Type B pancreatic cell (in vitro differentiated cells): ENCODE measurements at regions not wholly inside any gene's neighbourhood (a gene's known extent, or its start where the extent isn't known, plus 50 kb on each side); places are given as distances from the start of the nearest gene placed in this dataset.

Source experiments
- DNase-seq: peaks from one replicate; pipeline ENCODE4 v3.0.0; 2021; ENCODE audit warnings: mixed read lengths; ENCODE audit not compliant: unreplicated experiment; ENCODE audit errors: extremely low spot score
- H3K27ac Mint-ChIP-seq: 2 replicates; pipeline ENCODE4 v1.8.0; 2021; ENCODE audit warnings: mild to moderate bottlenecking, mixed read lengths
- H3K27me3 Mint-ChIP-seq: 2 replicates; pipeline ENCODE4 v1.8.0; 2021; ENCODE audit warnings: mixed read lengths
- H3K36me3 Mint-ChIP-seq: 2 replicates; pipeline ENCODE4 v1.8.0; 2021; ENCODE audit warnings: mixed read lengths
- H3K4me1 Mint-ChIP-seq: one replicate; pipeline ENCODE4 v1.8.0; 2021; ENCODE audit warnings: mixed read lengths; ENCODE audit not compliant: unreplicated experiment
- H3K4me3 Mint-ChIP-seq: 2 replicates; pipeline ENCODE4 v1.8.0; 2021; ENCODE audit warnings: mild to moderate bottlenecking, mixed read lengths
- H3K9me3 Mint-ChIP-seq: 2 replicates; pipeline ENCODE4 v1.8.0; 2021; ENCODE audit warnings: mixed read lengths
- TF ChIP-seq, protein P1 (sequence below): fragments of 200-600 bp; sonication (generic); conservative IDR thresholded peaks from 2 replicates; pipeline ENCODE4 v1.5.0; 2021; ENCODE audit warnings: antibody characterized with exemption, mild to moderate bottlenecking

- Mint-ChIP-seq H3K9me3 (peaks cover 4% of the 10 kb centered on the region), H3K27ac (no peak overlapping the region), H3K27me3 (no peaks in the 10 kb centered on the region), H3K4me1 (peaks cover 5% of the 10 kb centered on the region), H3K4me3 (no peak overlapping the region), H3K36me3 (no peaks in the 10 kb centered on the region)
- DNase-seq: no peak
- TF ChIP-seq, protein P1, sequence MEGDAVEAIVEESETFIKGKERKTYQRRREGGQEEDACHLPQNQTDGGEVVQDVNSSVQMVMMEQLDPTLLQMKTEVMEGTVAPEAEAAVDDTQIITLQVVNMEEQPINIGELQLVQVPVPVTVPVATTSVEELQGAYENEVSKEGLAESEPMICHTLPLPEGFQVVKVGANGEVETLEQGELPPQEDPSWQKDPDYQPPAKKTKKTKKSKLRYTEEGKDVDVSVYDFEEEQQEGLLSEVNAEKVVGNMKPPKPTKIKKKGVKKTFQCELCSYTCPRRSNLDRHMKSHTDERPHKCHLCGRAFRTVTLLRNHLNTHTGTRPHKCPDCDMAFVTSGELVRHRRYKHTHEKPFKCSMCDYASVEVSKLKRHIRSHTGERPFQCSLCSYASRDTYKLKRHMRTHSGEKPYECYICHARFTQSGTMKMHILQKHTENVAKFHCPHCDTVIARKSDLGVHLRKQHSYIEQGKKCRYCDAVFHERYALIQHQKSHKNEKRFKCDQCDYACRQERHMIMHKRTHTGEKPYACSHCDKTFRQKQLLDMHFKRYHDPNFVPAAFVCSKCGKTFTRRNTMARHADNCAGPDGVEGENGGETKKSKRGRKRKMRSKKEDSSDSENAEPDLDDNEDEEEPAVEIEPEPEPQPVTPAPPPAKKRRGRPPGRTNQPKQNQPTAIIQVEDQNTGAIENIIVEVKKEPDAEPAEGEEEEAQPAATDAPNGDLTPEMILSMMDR: no peak
These were observed 424.4 kb upstream of the TBX3 start for GRCh38 chr12:115108129-115109100.

DNA sequence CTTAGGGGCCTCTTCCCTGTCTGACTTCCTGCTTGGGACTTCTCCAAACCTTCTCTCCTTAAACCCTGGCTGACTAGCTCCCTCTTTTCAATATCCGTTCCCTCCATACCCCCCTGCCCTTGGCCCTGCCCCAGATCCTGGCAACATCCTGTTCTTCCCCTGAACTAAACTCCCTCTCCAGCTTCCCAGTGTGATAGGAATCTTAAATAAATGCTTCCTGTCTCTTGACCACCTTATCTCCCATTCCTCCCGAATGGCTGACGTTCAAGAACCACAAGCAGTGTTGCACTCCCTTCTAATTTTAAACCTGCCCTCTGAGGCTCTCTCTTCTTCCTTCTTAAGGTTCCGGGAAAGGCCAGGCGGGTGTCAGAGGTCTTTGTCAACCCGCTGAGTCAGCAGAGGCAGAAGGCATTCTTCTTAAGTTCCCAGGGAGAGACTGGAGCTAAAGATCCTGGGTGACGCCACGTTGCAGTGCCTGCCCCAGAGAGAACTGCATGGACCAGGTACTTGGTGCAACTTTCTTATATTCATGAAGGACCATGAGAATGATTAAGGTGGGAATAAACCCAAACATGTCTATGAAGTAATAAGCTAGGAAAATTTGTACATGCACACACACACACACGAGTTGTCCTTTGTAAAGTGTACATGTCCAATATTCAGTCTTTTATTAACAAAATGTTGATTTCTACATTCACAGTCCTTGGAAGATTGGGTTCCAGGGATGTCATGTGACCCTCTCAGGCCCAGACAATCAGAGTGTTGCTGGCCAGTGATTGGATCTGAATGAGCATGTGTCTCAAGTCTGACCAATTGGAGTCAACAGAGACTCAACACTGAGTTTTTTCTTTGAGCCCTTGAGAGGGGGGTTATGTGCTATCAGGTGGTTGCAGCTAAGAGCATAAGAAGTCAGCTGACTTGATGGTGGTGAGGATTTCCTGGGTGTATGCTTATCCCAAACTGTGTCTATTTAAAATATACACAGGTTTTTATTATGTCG lies 420.2 kb upstream of the TBX3 start:
- H3K4me1 Mint-ChIP-seq: peaks cover 5% of the 10 kb centered on the region
- DNase-seq: no peak
- TF ChIP-seq, protein P1: no peak
- H3K27me3 Mint-ChIP-seq: peaks cover 2% of the 10 kb centered on the region
- H3K36me3 Mint-ChIP-seq: no peaks in the 10 kb centered on the region
- peaks cover 4% of the 10 kb centered on the region for H3K9me3 Mint-ChIP-seq
- H3K4me3 Mint-ChIP-seq: no peak overlapping the region
- H3K27ac Mint-ChIP-seq: no peak overlapping the region

GRCh38 chr12:115102450-115102849 lies 418.5 kb upstream of the TBX3 start:
- TF ChIP-seq, protein P1: no peak
- Mint-ChIP-seq H3K27me3 (peaks cover 3% of the 10 kb centered on the region), H3K27ac (no peak overlapping the region), H3K9me3 (peaks cover 4% of the 10 kb centered on the region), H3K4me3 (no peak overlapping the region), H3K36me3 (no peaks in the 10 kb centered on the region), H3K4me1 (peaks cover 5% of the 10 kb centered on the region)
- DNase-seq: no peak

DNA sequence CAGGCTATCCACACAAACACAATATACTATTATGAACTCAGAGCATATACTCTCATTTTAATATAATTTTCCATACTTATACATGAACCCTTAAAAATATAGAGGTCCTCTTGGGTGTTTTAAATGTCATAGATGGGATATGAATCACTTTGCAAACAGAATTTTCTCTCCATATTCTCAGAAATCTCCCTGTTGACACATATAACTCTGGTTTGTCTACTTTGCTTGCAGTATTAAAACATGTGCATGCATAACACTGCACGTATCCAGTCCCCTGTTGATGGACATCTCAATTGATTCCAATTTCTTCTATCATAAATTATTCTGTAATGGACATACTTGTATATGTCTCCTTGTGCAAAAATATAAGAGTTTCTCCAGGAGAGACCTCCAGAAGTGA lies 417.5 kb upstream of the TBX3 start:
- Mint-ChIP-seq H3K9me3 (peaks cover 4% of the 10 kb centered on the region), H3K27me3 (peaks cover 3% of the 10 kb centered on the region), H3K27ac (no peak overlapping the region), H3K4me1 (peaks cover 5% of the 10 kb centered on the region), H3K36me3 (no peaks in the 10 kb centered on the region), H3K4me3 (no peak overlapping the region)
- TF ChIP-seq, protein P1: no peak
- no peak for DNase-seq

DNA sequence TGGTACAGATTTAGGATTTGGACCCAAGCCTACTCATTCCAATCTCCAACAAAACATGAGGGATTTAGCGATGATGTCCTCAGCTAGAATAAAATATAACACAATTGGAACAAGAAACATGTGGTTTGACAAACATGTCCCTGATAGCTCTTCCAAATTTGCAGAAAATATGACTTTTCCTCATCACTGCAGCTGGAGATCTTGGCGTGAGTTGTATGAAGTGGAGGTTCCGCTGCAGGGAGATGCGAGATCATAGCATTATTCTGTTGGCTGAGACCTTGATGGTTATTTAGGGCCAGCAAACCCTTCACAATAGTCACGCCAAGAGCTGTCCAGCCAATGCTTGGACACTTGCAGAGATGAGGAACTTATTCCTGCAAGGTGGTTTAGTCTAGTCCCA lies 413.4 kb upstream of the TBX3 start:
- DNase-seq: no peak
- peaks cover 6% of the 10 kb centered on the region for H3K27me3 Mint-ChIP-seq
- no peaks in the 10 kb centered on the region for H3K9me3 Mint-ChIP-seq
- H3K4me1 Mint-ChIP-seq: no peaks in the 10 kb centered on the region
- TF ChIP-seq, protein P1: no peak
- no peaks in the 10 kb centered on the region for H3K36me3 Mint-ChIP-seq
- no peak overlapping the region for H3K4me3 Mint-ChIP-seq
- no peak overlapping the region for H3K27ac Mint-ChIP-seq
